ENCODE measurements at regions not wholly inside any gene's neighbourhood (a gene's known extent, or its start where the extent isn't known, plus 50 kb on each side); places are given as distances from the start of the nearest gene placed in this dataset.

- TF ChIP-seq GATA2 (IDR thresholded peaks at IDR 0.05; ENCODE audit: low read depth, low read length) (no peak), GATA3 (IDR thresholded peaks at IDR 0.05; ENCODE audit: low read depth, low read length) (no peak)
Measured at GRCh38 chr22:47693606-47694005, 931.2 kb downstream of the TBC1D22A start.

GRCh38 chr22:47692811-47693210, 930.4 kb downstream of the TBC1D22A start:
- TF ChIP-seq GATA3 (IDR thresholded peaks at IDR 0.05; ENCODE audit: low read depth, low read length): no peak
- TF ChIP-seq GATA2 (IDR thresholded peaks at IDR 0.05; ENCODE audit: low read depth, low read length): no peak

- no peak for TF ChIP-seq GATA3 (IDR thresholded peaks at IDR 0.05; ENCODE audit: low read depth, low read length)
- TF ChIP-seq GATA2 (IDR thresholded peaks at IDR 0.05; ENCODE audit: low read depth, low read length): no peak
Measured at GRCh38 chr22:47691152-47691895, 928.9 kb downstream of the TBC1D22A start.

- TF ChIP-seq GATA3 (IDR thresholded peaks at IDR 0.05; ENCODE audit: low read depth, low read length): no peak
- no peak for TF ChIP-seq GATA2 (IDR thresholded peaks at IDR 0.05; ENCODE audit: low read depth, low read length)
Measured at GRCh38 chr22:47690586-47690985, 928.1 kb downstream of the TBC1D22A start.

GRCh38 chr22:47690166-47690565, 927.7 kb downstream of the TBC1D22A start:
- no peak for TF ChIP-seq GATA3 (IDR thresholded peaks at IDR 0.05; ENCODE audit: low read depth, low read length)
- no peak for TF ChIP-seq GATA2 (IDR thresholded peaks at IDR 0.05; ENCODE audit: low read depth, low read length)

GRCh38 chr22:47687776-47688175, 925.3 kb downstream of the TBC1D22A start:
- TF ChIP-seq GATA3 (IDR thresholded peaks at IDR 0.05; ENCODE audit: low read depth, low read length): no peak
- no peak for TF ChIP-seq GATA2 (IDR thresholded peaks at IDR 0.05; ENCODE audit: low read depth, low read length)

GRCh38 chr22:47687346-47687655, 924.9 kb downstream of the TBC1D22A start:
- TF ChIP-seq GATA3 (IDR thresholded peaks at IDR 0.05; ENCODE audit: low read depth, low read length) (no peak), GATA2 (IDR thresholded peaks at IDR 0.05; ENCODE audit: low read depth, low read length) (no peak)

GRCh38 chr22:47686594-47687345, 924.3 kb downstream of the TBC1D22A start:
- TF ChIP-seq GATA3 (IDR thresholded peaks at IDR 0.05; ENCODE audit: low read depth, low read length): no peak

GRCh38 chr22:47681411-47682165, 919.1 kb downstream of the TBC1D22A start:
- TF ChIP-seq GATA3 (IDR thresholded peaks at IDR 0.05; ENCODE audit: low read depth, low read length) (no peak), GATA2 (IDR thresholded peaks at IDR 0.05; ENCODE audit: low read depth, low read length) (no peak)

- no peak for TF ChIP-seq GATA2 (IDR thresholded peaks at IDR 0.05; ENCODE audit: low read depth, low read length)
- TF ChIP-seq GATA3 (IDR thresholded peaks at IDR 0.05; ENCODE audit: low read depth, low read length): no peak
Measured at GRCh38 chr22:47678636-47679287, 916.3 kb downstream of the TBC1D22A start.

GRCh38 chr22:47678048-47678447, 915.6 kb downstream of the TBC1D22A start:
- no peak for TF ChIP-seq GATA3 (IDR thresholded peaks at IDR 0.05; ENCODE audit: low read depth, low read length)
- no peak for TF ChIP-seq GATA2 (IDR thresholded peaks at IDR 0.05; ENCODE audit: low read depth, low read length)

GRCh38 chr22:47676685-47677084, 914.2 kb downstream of the TBC1D22A start:
- TF ChIP-seq GATA2 (IDR thresholded peaks at IDR 0.05; ENCODE audit: low read depth, low read length) (no peak), GATA3 (IDR thresholded peaks at IDR 0.05; ENCODE audit: low read depth, low read length) (no peak)

GRCh38 chr22:47674600-47674999, 912.1 kb downstream of the TBC1D22A start:
- no peak for TF ChIP-seq GATA2 (IDR thresholded peaks at IDR 0.05; ENCODE audit: low read depth, low read length)
- TF ChIP-seq GATA3 (IDR thresholded peaks at IDR 0.05; ENCODE audit: low read depth, low read length): no peak

GRCh38 chr22:47673557-47673956, 911.1 kb downstream of the TBC1D22A start:
- TF ChIP-seq GATA2 (IDR thresholded peaks at IDR 0.05; ENCODE audit: low read depth, low read length) (no peak), GATA3 (IDR thresholded peaks at IDR 0.05; ENCODE audit: low read depth, low read length) (no peak)
